Activated naive CD4-positive, alpha-beta T cell treated with anti-CD3 and anti-CD28 coated beads for 36 hours (primary cell): ENCODE measurements at regions not wholly inside any gene's neighbourhood (a gene's known extent, or its start where the extent isn't known, plus 50 kb on each side); places are given as distances from the start of the nearest gene placed in this dataset.

ENCODE experiments used
- CTCF ChIA-PET: fragments of 350-600 bp; sonication (Branson Sonifier 250); formaldehyde crosslinking; loops from one replicate; lab custom pipeline; 2021; ENCODE audit warnings: antibody characterized with exemption; lab: Charles Lee
- DNase-seq: peaks from one replicate; pipeline ENCODE4 v3.0.0-alpha.2; 2020
- H3K27ac Mint-ChIP-seq: one replicate; pipeline ENCODE4 v1.8.0; 2021; ENCODE audit warnings: mild to moderate bottlenecking, mixed read lengths
- H3K27me3 Mint-ChIP-seq: one replicate; pipeline ENCODE4 v1.8.0; 2021; ENCODE audit warnings: low read depth, mixed read lengths
- H3K36me3 Mint-ChIP-seq: one replicate; pipeline ENCODE4 v1.8.0; 2021; ENCODE audit warnings: low read depth, mixed read lengths
- H3K4me1 Mint-ChIP-seq: one replicate; pipeline ENCODE4 v1.8.0; 2021; ENCODE audit warnings: low read depth, mixed read lengths
- H3K4me3 Mint-ChIP-seq: one replicate; pipeline ENCODE4 v1.8.0; 2021; ENCODE audit warnings: mild to moderate bottlenecking, moderate library complexity, mixed read lengths
- H3K9me3 Mint-ChIP-seq: one replicate; pipeline ENCODE4 v1.8.0; 2021; ENCODE audit warnings: mixed read lengths
- intact Hi-C: fragments of 100-400 bp; cut with micrococcal nuclease; formaldehyde crosslinking; loops from one replicate; pipeline ENCODE4 v1.15.1; 2023

DNA sequence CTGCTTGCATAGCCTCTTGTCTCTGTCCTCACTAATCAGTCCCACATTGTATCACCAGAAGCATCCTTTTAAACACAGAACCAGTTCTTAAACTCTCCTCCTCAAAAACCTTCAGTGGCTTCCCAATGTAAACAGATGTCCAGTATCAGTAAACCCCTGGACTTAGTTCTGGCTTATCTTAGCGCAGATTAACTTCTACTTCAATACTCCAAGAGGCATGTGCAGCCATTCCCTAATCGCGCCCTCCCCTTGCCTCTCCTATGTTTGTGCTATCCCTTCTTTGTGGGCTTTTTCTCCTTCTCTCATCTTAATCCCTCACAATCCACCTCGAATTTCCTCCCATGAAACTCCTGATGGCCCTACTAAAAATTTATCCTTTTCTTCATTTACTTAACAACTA, 193.8 kb downstream of the FBXO8 start:
- H3K27me3 Mint-ChIP-seq, result peaks cover 18% of the 10 kb centered on the region
- intact Hi-C loops, result no loop called here
- CTCF ChIA-PET, result no interaction called here
- H3K4me1 Mint-ChIP-seq, result no peaks in the 10 kb centered on the region
- peaks cover 2% of the 10 kb centered on the region for H3K9me3 Mint-ChIP-seq
- H3K36me3 Mint-ChIP-seq, result no peaks in the 10 kb centered on the region
- no peak overlapping the region for H3K4me3 Mint-ChIP-seq
- H3K27ac Mint-ChIP-seq, result no peak overlapping the region
- no peak for DNase-seq

- no peak overlapping the region for H3K4me3 Mint-ChIP-seq
- no peak for DNase-seq
- CTCF ChIA-PET, result no interaction called here
- H3K9me3 Mint-ChIP-seq, result peaks cover 2% of the 10 kb centered on the region
- H3K36me3 Mint-ChIP-seq, result no peaks in the 10 kb centered on the region
- no peaks in the 10 kb centered on the region for H3K4me1 Mint-ChIP-seq
- H3K27ac Mint-ChIP-seq, result no peak overlapping the region
- intact Hi-C loops, result no loop called here
- peaks cover 18% of the 10 kb centered on the region for H3K27me3 Mint-ChIP-seq
These were observed 194.7 kb downstream of the FBXO8 start for GRCh38 chr4:174088795-174089194.

DNA sequence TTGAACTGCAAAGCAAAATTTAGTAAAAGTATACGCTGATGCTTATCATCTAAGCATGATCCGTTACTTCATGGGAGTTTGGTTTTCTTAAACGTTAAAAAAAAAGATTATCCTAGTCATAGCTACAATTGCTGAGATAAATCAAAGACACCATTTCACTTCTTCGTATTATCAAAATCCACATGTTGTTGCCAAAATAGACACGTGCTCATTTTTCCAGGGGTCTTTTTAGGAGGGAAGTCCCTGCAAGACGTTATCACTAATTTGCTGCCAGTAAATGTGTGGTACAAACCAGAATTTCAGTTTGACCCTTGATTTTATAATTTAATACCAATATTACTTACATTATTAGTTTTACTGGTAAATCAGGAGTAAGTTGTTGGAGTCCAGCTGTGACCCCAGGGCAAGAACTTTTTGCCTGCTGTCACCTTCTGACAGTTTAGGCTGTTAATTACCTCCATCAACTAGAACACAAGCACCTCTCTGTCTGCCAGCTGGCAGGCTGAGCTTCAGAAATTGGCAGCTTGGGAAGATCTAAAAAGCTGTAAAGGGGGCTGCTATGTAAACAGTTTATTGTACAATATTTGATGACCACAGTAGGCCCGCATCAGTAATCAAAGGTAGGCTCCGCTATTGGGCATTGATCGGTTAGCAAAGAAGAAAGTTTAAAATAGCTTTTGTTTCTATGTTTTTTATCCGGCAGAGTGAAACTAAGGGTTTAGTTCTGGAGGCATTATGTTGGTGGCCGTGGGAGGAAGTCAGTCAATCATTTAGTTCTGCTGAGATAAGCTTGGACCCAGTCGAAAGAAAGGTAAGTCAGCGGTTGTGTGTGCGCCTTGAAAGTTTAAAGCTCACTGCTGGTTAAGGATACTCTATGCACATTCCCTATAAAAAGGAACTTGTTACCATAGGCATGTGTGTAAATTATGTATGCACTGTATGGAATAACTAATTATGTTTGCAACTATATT, 196.4 kb downstream of the FBXO8 start:
- CTCF ChIA-PET, result no interaction called here

GRCh38 chr4:174084981-174085380, 198.5 kb downstream of the FBXO8 start:
- no peaks in the 10 kb centered on the region for H3K9me3 Mint-ChIP-seq
- intact Hi-C loops, result no loop called here

More for the DNA sequence above, 196.4 kb downstream of the FBXO8 start:
- peaks cover 12% of the 10 kb centered on the region for H3K27me3 Mint-ChIP-seq
- intact Hi-C loops, result no loop called here
- H3K4me3 Mint-ChIP-seq, result no peak overlapping the region
- no peaks in the 10 kb centered on the region for H3K36me3 Mint-ChIP-seq
- H3K9me3 Mint-ChIP-seq, result no peaks in the 10 kb centered on the region
- H3K4me1 Mint-ChIP-seq, result no peaks in the 10 kb centered on the region
- DNase-seq, result no peak
- H3K27ac Mint-ChIP-seq, result no peak overlapping the region

GRCh38 chr4:174084542-174084941, 198.9 kb downstream of the FBXO8 start:
- DNase-seq, result no peak
- Mint-ChIP-seq H3K4me1 (no peaks in the 10 kb centered on the region), H3K9me3 (no peaks in the 10 kb centered on the region), H3K36me3 (no peaks in the 10 kb centered on the region), H3K27ac (no peak overlapping the region), H3K27me3 (peaks cover 11% of the 10 kb centered on the region), H3K4me3 (no peak overlapping the region)
- CTCF ChIA-PET, result no interaction called here
- intact Hi-C loops, result no loop called here

More at GRCh38 chr4:174084981-174085380, 198.5 kb downstream of the FBXO8 start:
- Mint-ChIP-seq H3K4me1 (no peaks in the 10 kb centered on the region), H3K4me3 (no peak overlapping the region), H3K27me3 (peaks cover 15% of the 10 kb centered on the region), H3K36me3 (no peaks in the 10 kb centered on the region), H3K27ac (no peak overlapping the region)
- no peak for DNase-seq
- CTCF ChIA-PET, result no interaction called here

- intact Hi-C loops, result no loop called here
- no peak overlapping the region for H3K27ac Mint-ChIP-seq
- H3K4me3 Mint-ChIP-seq, result no peak overlapping the region
These were observed 203.1 kb downstream of the FBXO8 start for GRCh38 chr4:174080361-174080760.

DNA sequence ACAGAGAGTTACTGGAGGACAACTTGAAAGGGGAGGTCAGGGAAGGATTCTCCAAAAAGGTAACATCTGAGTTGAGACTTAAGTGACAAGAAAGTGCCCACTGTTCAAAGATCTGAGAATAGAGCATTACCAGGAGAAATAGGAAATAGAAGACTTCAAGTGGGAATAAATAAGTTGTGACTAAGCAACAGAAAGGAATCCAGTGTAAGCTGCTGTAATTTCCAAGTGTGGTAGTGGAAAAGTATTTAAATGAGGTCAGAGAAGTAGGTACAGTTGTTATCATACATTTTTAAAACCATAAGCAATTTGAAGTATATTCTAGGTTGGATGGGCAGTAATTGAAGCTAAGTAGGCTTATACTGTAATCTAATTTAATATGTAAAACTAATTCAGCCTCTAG, 211.9 kb downstream of the FBXO8 start:
- peaks cover 7% of the 10 kb centered on the region for H3K27me3 Mint-ChIP-seq
- no peak for DNase-seq
- no peaks in the 10 kb centered on the region for H3K36me3 Mint-ChIP-seq
- intact Hi-C loops, result no loop called here
- no peak overlapping the region for H3K4me3 Mint-ChIP-seq
- H3K9me3 Mint-ChIP-seq, result peaks cover 4% of the 10 kb centered on the region
- CTCF ChIA-PET, result no interaction called here
- no peaks in the 10 kb centered on the region for H3K4me1 Mint-ChIP-seq
- no peak overlapping the region for H3K27ac Mint-ChIP-seq

More at GRCh38 chr4:174080361-174080760, 203.1 kb downstream of the FBXO8 start:
- H3K36me3 Mint-ChIP-seq, result no peaks in the 10 kb centered on the region
- no peak for DNase-seq
- H3K27me3 Mint-ChIP-seq, result peaks cover 6% of the 10 kb centered on the region
- H3K4me1 Mint-ChIP-seq, result no peaks in the 10 kb centered on the region
- CTCF ChIA-PET, result no interaction called here
- no peaks in the 10 kb centered on the region for H3K9me3 Mint-ChIP-seq

GRCh38 chr4:174069848-174070330, 213.6 kb downstream of the FBXO8 start:
- Mint-ChIP-seq H3K9me3 (peaks cover 4% of the 10 kb centered on the region), H3K27me3 (peaks cover 7% of the 10 kb centered on the region), H3K4me1 (no peaks in the 10 kb centered on the region), H3K36me3 (no peaks in the 10 kb centered on the region), H3K27ac (no peak overlapping the region), H3K4me3 (no peak overlapping the region)
- intact Hi-C loops, result no loop called here
- CTCF ChIA-PET, result no interaction called here
- no peak for DNase-seq

- intact Hi-C loops, result no loop called here
- no peaks in the 10 kb centered on the region for H3K9me3 Mint-ChIP-seq
- no peaks in the 10 kb centered on the region for H3K4me1 Mint-ChIP-seq
These were observed 216.8 kb downstream of the FBXO8 start for GRCh38 chr4:174066611-174067205.

DNA sequence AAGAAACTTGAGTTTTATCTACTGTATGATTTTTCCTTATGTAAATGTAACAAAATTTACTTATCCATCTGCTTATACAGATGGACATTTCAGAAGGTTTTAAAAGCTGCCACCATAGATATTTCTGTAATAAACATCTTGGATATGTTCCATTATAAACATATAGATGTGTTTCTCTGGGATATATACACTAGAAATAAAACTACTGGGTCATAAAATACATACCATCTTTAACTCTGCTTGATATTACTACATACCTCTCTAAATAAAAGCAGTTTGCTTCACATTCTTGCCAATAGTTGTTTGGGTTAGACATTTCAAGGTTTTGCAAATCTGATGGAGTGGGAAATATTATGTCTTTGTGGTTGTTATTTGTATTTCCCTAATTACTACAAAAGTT, 220.6 kb downstream of the FBXO8 start:
- Mint-ChIP-seq H3K27ac (no peak overlapping the region), H3K4me3 (no peak overlapping the region), H3K4me1 (no peaks in the 10 kb centered on the region), H3K36me3 (no peaks in the 10 kb centered on the region), H3K27me3 (peaks cover 3% of the 10 kb centered on the region), H3K9me3 (peaks cover 2% of the 10 kb centered on the region)
- intact Hi-C loops, result no loop called here
- no peak for DNase-seq
- CTCF ChIA-PET, result no interaction called here

More at GRCh38 chr4:174066611-174067205, 216.8 kb downstream of the FBXO8 start:
- CTCF ChIA-PET, result no interaction called here
- no peak for DNase-seq
- Mint-ChIP-seq H3K36me3 (no peaks in the 10 kb centered on the region), H3K27ac (no peak overlapping the region), H3K27me3 (peaks cover 3% of the 10 kb centered on the region), H3K4me3 (no peak overlapping the region)

GRCh38 chr4:174061026-174061425, 222.4 kb downstream of the FBXO8 start:
- H3K27ac Mint-ChIP-seq, result no peak overlapping the region
- H3K4me3 Mint-ChIP-seq, result no peak overlapping the region
- H3K36me3 Mint-ChIP-seq, result no peaks in the 10 kb centered on the region
- intact Hi-C loops, result no loop called here
- H3K4me1 Mint-ChIP-seq, result no peaks in the 10 kb centered on the region
- no peak for DNase-seq
- peaks cover 2% of the 10 kb centered on the region for H3K9me3 Mint-ChIP-seq
- H3K27me3 Mint-ChIP-seq, result no peaks in the 10 kb centered on the region
- CTCF ChIA-PET, result no interaction called here

- Mint-ChIP-seq H3K4me1 (no peaks in the 10 kb centered on the region), H3K36me3 (no peaks in the 10 kb centered on the region), H3K27me3 (no peaks in the 10 kb centered on the region), H3K27ac (no peak overlapping the region), H3K9me3 (peaks cover 2% of the 10 kb centered on the region), H3K4me3 (no peak overlapping the region)
- no peak for DNase-seq
- intact Hi-C loops, result no loop called here
- CTCF ChIA-PET, result no interaction called here
These were observed 224.6 kb downstream of the FBXO8 start for GRCh38 chr4:174058846-174059245.
